Jurkat, Clone E6-1 (cell line): ENCODE measurements at regions not wholly inside any gene's neighbourhood (a gene's known extent, or its start where the extent isn't known, plus 50 kb on each side); places are given as distances from the start of the nearest gene placed in this dataset.
"Not testable (repeated sequence)": the region's sequence is repeated elsewhere in the genome, so short reads cannot be mapped to it uniquely, and the experiment has no call there.

Experiments used
- DNase-seq: peaks from one replicate; pipeline ENCODE4 v3.0.0-alpha.2; 2011; ENCODE audit warnings: low read depth, low spot score
- H3K4me3 ChIP-seq: 2 replicates; pipeline ENCODE4 v1.5.1; 2011; ENCODE audit warnings: mild to moderate bottlenecking, low read length, control low read depth, moderate library complexity

GRCh38 chr16:13335879-13336278, 434.5 kb downstream of the SHISA9 start:
- no peak overlapping the region for H3K4me3 ChIP-seq
- no peak for DNase-seq

GRCh38 chr16:13336335-13336734, 434.9 kb downstream of the SHISA9 start:
- no peak overlapping the region for H3K4me3 ChIP-seq
- DNase-seq, result no peak

GRCh38 chr16:13336907-13337881, 435.8 kb downstream of the SHISA9 start:
- H3K4me3 ChIP-seq, DNase-seq: not testable (repeated sequence)

GRCh38 chr16:13338044-13338443, 436.6 kb downstream of the SHISA9 start:
- H3K4me3 ChIP-seq, result no peak overlapping the region
- no peak for DNase-seq

- no peak overlapping the region for H3K4me3 ChIP-seq
- peak; percentile 41 for DNase-seq
Observed at GRCh38 chr16:13342675-13343074, 441.3 kb downstream of the SHISA9 start.

GRCh38 chr16:13344001-13344400, 442.6 kb downstream of the SHISA9 start:
- no peak overlapping the region for H3K4me3 ChIP-seq
- no peak for DNase-seq

GRCh38 chr16:13348416-13348815, 447.0 kb downstream of the SHISA9 start:
- no peak overlapping the region for H3K4me3 ChIP-seq
- peak; percentile 10 for DNase-seq

GRCh38 chr16:13350000-13350399, 448.6 kb downstream of the SHISA9 start:
- no peak for DNase-seq
- no peak overlapping the region for H3K4me3 ChIP-seq

GRCh38 chr16:13351181-13351580, 449.8 kb downstream of the SHISA9 start:
- no peak overlapping the region for H3K4me3 ChIP-seq

GRCh38 chr16:13351601-13352217, 450.3 kb downstream of the SHISA9 start:
- no peak for DNase-seq
- H3K4me3 ChIP-seq, result no peak overlapping the region

More at GRCh38 chr16:13351181-13351580, 449.8 kb downstream of the SHISA9 start:
- DNase-seq, result no peak

GRCh38 chr16:13352796-13353195, 451.4 kb downstream of the SHISA9 start:
- not testable (repeated sequence) for H3K4me3 ChIP-seq, DNase-seq

GRCh38 chr16:13357842-13358241, 456.4 kb downstream of the SHISA9 start:
- not testable (repeated sequence) for H3K4me3 ChIP-seq, DNase-seq

GRCh38 chr16:13359835-13360234, 458.4 kb downstream of the SHISA9 start:
- H3K4me3 ChIP-seq, result no peak overlapping the region
- no peak for DNase-seq

GRCh38 chr16:13372421-13372820, 471.0 kb downstream of the SHISA9 start:
- H3K4me3 ChIP-seq, result no peak overlapping the region
- no peak for DNase-seq

- no peak overlapping the region for H3K4me3 ChIP-seq
- no peak for DNase-seq
Observed at GRCh38 chr16:13376174-13376573, 474.8 kb downstream of the SHISA9 start.

- no peak for DNase-seq
- H3K4me3 ChIP-seq, result no peak overlapping the region
Observed at GRCh38 chr16:13377143-13377542, 475.7 kb downstream of the SHISA9 start.

GRCh38 chr16:13378151-13378550, 476.8 kb downstream of the SHISA9 start:
- H3K4me3 ChIP-seq, result no peak overlapping the region
- DNase-seq, result no peak

GRCh38 chr16:13379266-13379665, 477.9 kb downstream of the SHISA9 start:
- H3K4me3 ChIP-seq, result no peak overlapping the region
- DNase-seq, result no peak

GRCh38 chr16:13385156-13386040, 484.0 kb downstream of the SHISA9 start:
- not testable (repeated sequence) for DNase-seq, H3K4me3 ChIP-seq
